ENCODE measurements at regions not wholly inside any gene's neighbourhood (a gene's known extent, or its start where the extent isn't known, plus 50 kb on each side); places are given as distances from the start of the nearest gene placed in this dataset.
"Not testable (repeated sequence)": the region's sequence is repeated elsewhere in the genome, so short reads cannot be mapped to it uniquely, and the experiment has no call there.

DNA sequence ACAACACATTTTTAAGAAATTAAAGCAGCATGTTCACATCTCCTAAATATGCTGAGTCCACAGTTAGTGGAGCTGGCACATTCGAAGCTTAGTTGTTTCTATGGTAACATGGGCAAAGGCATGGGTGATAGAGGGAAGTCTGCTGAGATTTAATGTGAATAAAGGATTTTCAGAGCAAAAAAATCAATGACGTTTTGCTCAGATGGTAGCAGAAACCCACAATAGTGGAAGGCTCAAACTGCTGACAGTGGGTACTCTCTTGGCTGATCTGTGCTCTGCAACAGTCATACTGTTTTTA, 795.1 kb upstream of the ARPP21 start:
- no peak for DNase-seq

DNA sequence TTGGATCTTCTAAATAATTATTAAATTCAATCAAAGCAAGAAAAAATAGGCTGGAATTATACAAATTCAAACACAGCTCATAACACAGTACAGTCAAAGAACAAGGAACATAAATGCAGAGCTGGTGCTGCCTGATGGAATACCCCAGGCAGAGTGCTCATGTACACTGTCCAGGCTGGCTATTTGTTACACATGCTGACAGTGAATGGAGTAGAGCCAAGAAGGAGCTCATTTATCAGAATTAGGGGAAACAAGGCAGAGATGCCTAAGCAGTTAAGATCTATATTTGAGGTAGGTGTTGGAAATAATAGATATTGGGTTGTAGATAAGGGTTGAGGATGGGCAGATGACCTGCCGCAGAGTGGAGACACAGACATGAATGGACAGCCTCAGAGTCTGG, 788.2 kb upstream of the ARPP21 start:
- no peak for DNase-seq

DNA sequence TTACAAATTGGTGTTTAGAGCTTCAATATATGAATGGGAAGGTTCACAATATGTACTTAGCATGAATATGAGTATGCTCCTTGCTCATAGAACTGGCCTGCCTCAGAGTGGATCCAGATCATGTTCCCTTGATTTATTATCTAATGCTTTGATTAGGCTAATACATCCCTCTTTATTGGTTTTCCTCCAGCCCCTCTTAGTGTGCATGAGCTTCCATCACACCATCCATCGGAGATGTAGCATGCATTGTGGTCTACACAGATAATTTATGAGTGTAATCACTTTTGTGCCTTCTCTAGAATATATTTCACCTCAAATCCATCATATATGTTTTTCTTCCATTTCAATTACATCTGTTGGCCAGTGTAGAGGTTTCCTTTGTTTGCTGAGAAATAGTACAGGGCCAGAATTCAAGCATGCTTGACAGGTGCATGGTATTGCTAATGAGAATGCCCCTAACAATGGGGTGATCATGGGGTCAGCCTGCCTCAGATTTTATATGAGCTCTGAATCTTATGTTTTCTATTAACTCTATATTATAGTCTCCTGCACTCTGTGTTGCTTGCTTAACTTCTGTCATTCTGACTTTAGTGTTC, 786.4 kb upstream of the ARPP21 start:
- DNase-seq = no peak

DNA sequence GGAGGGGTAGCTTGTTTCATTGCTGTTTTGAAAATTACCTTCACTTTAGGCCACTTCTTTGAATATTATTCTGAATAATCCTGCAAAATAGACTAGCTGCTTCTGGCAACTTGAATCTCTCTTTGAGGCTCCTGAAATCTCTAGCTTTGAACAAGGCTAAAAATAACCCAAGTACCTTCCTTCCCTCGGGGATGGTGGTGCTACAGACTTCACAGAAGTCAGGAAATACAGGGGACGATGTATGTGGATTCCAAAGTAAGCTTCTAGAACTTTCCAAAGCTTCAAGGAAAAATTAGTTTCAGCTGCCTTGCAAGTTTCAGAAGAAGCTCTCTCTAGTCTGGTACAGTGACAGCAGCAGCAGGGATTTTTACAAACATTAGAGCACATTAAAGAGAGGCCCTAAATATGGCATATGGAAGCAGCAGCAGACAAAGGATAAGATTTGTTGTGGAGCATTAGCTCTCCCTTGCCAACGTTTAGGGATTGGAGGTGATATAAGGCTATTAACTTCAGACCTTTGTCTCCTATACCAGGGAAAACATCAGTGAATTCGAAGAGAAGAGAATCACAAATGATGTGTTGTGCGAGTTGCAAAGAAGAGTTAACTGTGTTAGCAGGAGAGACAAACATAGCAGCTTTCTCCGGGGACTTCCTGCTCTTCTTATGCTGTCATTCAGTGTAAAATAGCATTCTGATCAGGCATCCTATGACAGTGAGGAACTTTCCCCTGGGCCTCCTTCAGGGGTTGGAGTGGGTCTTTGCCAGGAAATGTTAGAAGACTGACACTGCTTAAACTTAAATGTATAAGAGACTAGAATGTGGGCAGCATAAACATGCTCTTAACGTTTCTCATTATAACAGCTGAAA, 783.0 kb upstream of the ARPP21 start:
- DNase-seq = no peak

DNA sequence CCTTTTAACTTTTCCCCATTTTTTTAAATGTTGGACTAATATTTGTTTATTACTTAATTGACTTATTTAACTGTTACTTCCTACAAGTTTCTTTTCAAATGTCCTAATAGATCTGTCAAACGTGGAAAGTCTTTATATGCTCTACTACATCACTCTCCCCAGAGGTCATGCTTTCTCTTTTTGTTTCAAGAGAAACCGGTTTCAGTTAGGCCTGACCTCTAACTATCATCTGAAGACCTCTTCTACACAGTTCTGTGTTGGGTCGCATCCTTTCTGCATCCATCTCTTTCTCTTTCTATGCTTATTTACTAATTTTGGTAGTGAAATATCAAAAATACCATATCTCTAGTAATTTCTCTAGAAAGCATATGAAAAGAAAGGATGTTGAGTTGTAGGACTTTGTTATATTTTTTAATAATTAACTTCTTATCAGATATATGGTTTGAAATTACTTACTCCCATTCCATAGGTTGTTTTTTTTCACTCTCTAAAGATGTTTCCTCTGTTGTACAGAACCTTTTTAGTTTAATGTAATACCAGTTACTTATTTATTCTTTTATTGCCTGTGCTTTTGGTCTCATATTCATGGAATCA, 781.2 kb upstream of the ARPP21 start:
- no peak for DNase-seq

DNA sequence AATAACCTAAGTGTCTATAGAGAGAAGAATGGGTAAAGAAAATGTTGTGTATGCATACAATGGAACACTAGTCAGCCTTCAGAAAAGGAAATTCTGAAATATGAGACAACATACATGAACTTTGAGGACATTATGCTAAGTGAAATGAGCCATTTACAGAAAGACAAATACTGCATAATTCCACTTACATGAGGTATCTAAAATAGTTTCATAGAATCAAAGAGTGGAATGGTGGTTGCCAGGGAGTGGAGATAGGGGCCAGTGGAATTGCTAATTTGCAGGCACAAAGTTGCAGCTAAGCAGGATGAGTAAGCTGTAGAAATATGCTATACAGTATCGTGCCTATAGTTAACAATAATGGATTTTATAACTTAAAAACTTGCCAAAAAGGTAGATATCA, 779.6 kb upstream of the ARPP21 start:
- DNase-seq = no peak

DNA sequence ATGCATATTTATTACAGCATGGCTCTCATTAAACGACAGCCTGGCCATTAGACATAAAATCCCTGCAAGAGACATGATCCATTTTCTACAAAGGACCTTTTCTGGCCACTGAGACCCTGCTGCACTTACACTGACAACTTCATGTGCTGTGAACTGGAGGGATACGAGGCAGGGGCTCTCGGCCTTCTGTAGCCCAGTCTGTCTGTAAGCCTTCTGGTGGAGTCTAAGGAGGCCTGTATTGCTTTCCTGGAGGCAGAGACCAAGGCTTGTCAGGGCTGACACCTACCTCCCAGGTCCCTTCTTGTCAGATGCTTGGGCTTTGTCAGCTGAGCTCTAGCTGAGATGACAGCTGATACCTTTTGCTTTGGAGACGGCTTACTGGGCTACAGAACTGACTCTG, 776.9 kb upstream of the ARPP21 start:
- no peak for DNase-seq

DNA sequence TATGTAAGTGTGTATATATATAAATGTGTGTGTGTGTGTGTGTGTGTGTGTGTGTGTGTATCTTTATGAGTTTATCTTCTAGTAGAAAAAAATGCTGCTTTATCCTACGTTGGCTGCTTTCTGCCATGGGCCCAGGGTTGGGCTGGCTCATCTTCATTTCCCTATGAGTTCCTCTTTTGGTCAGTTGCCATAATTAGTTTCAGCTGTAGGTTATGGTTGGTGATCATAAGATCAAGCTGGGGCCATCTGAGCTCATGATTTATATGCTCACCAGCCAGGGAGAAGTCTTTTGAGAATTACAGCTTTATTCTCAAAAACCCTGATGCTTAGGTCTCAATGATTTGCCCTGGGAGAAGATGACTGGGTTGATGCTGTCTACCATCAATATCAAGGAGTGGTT, 775.8 kb upstream of the ARPP21 start:
- DNase-seq = no peak

DNA sequence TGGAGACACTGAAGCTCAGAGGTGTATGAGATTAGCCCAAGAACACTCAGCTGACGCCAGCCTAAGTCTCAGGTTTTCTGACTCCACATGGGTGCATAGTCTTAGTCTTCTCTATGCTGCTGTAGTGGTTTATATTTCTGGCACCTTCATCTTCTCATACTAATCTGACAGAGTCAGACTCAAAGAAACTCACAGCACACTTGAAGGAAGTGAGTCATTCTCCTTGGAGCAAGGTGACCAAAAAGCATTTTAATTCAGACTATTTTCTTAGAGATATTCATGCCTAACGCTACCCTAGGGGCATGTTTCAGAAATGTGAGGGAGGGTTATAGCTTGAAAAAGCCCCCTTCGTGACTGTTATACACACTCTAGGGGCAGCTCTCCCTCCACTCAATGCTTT, 775.3 kb upstream of the ARPP21 start:
- no peak for DNase-seq

DNA sequence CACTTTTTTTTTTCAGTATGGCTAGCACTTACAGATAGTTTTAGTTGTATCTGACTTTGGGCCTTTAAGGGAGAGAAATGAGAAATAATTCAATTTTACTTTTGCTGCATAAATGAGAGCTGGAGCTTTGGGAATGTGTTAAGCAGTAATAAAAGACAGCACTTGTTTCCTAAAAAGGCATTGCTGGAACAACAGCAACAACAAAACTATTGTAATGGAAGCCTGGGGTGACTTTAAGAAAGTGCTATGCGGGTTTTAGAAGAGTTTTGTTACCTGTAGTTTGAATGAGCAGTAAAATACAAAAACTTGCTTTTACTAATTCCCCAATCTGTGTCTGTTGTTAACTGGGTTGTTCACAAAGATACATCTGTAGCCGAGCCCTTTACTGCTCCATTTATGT, 774.0 kb upstream of the ARPP21 start:
- no peak for DNase-seq

DNA sequence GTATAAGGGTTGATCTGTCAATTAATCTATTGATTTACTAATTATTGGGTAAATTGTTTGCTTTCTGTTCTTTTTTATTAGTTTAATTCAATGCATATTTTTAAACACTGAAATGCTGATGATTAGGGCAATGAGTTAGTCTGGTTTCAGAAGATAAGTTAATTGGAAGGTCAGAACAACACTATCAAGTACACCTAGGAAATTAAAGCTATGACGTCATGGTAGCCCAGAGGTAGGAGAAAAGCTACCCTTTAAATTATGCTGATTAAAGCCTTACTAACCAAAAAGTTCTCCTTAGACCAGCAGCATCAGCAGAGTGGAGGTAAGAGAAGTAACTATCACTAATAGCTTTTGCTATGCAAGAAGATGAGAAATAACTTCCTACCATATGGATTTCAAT, 770.4 kb upstream of the ARPP21 start:
- no peak for DNase-seq

DNA sequence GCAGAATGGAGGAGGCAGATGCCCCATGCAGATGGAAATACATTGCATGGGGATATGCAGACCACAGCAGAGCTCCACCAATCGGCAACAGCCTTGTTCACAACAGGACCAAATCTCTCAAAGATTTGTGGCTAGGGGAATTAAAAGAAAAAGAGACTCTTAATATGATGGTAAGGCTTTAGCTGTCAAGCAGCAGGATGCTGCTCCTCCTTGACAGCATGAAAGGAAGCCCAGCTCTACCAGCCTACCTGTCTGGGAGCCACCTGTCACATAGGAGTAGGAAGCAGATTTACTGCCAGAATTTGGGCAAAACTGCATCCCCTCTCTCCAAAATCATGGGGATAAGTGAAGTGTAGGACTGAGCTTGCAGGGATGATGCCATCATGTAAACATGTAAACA, 769.6 kb upstream of the ARPP21 start:
- no peak for DNase-seq

DNA sequence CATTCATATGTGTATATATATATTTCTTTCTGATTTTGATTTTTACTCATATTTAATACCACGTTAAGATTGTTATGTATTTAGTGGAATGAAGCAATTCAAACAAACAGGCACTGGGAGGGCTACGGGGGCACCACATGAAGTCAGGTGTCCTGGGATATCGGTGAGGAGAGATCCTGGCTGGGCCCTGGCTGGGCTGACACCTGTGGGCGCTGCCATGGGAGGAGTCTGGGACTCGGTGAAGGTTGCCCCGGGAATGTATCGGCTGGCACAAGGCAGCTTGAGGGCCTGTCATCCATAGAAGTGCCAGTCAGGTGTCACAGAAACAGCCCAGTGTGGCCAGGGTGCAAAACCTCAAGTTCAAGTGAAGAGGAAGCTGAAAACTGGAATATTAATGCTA, 766.9 kb upstream of the ARPP21 start:
- DNase-seq = no peak

DNA sequence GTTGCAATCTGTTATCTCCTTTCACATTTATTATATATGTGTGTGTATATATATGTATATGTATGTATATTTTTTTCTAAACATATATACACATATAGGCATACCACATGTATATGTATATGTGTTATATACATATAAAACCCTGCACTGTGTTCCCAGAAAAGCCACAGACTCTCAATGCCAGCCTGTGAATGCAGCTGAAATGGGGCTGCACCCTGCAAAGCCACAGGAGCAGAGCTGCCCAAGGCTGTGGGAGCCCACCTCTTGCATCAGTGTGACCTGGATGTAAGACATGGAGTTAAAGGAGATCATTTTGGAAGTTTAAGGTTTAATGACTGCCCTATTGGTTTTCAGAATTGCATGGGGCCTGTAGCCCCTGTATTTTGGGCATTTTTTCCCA, 762.3 kb upstream of the ARPP21 start:
- no peak for DNase-seq

DNA sequence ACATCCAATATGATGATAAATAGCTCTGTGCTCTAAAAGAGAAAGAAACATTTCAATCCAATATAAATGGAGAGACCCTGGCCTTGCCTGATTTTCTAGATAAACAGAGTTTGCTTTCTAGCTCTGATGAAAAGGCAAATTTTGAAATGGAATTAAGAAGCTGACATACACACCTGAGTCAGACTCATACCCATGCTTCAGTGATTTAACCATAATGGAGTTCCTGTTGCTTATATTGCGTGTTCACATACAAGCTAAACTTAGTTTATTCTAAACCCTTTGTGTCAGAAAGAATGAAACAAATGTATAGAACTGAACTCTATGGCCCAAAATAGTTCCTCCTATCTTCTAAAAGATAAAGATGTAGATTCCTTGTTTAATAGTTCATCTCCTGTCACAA, 760.8 kb upstream of the ARPP21 start:
- DNase-seq = no peak

DNA sequence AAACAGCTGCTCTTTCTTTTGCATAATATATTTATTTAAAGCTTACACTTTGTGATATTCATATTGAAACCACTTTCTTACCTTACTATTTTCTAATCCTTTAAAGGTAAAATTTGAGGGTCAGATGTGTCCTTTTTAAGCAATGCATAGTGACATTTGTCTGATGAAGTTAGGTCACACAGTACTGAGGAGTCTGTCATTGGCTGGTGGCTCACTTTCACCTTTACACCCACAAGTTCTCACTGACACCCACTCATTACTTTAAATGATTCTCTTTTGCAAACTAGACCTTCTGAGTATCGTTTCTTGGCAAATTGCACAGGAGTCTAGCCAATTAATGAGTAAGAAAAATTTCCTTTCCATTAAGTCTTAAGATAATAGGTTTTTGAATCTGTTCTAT, 758.3 kb upstream of the ARPP21 start:
- DNase-seq = no peak

DNA sequence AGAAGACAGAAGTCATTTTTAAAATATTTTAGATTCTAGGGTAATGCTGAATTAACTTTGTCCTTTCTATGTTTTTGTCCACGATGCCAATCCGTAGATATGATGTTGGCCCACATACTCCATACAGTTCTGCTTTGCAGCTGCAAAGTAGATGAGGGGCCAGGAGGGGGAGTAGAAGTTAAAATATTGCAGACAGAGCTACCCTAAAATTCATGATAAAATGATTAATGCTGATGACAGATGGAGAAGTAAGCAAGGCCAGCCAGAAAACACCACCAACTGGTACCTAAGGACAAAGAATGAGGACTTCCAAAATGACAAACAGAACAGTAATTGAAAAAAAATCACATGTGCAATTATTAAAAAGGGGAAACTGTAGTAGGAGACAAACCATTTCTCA, 756.6 kb upstream of the ARPP21 start:
- DNase-seq = no peak

DNA sequence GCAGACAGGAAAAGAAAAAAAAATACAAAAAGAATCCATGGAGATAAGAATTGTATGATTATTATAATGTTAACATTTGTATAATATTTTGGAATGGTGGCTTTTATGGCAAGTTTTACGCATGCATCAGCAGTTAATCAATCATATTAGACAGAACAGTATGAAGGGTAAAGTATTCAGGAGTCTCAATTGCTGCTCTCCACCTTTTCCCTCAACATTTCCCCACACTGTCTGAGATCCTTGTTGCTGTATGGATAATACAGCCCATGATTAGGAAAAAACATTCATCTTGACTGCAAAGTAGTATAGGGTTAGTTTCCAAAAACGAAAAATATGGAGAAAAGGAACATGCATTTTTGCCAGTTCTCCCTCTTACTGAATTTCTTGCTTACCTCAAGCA, 755.3 kb upstream of the ARPP21 start:
- DNase-seq = no peak

DNA sequence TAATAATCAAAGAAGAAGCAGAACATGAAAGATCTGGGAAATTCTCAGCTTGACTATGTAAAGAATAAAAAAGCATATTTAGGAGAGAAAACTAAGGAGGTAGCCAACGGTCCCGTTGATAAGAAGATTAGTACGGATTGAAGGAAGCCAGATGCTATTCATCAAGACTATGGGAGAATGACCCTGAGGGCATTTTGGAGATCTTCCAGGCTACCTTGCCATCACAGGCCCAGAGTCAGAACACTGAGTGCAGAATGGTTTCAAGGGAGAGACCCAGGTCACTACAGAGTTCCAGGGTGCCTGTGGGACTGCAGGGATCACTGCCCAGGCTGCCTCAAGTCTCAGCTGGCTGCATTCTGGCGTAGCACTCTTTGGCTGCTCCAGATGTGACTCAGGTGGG, 752.9 kb upstream of the ARPP21 start:
- no peak for DNase-seq

DNA sequence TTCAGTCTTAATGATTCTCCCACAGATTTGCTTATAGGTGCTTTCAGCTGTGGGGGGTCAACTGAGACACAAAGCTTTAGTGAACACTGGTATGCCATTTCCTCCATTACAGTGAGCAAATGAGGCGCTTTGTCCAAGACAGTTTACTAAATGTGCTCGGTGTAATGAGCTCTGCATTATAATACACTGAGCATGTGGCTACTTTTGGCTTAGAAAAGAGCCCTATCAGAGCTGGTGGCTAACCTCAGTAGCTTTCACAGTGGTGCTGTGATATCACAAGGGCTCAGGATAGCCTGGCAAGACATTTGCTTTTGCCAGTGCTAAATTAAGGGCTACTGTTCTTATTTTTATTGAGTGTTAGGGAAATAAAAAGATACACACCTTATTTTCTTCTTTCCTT, 749.7 kb upstream of the ARPP21 start:
- DNase-seq = no peak

DNA sequence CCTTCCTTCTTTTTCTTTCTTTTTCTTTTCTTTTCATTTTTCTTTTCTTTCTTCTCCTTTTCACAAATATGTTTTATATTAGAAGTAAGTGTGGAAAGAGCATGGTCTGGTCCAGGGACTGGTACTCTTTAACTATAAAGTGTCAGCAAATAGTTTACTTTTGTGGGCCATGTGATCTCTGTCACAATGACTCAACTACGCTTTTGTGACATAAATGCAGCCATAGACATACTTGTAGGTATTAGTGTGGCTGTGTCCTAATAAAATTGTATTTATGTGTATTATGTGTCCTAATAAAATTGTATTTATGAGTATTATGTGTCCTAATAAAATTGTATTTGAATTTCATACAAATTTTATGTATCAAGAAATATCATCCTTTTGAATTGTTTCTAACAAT, 749.1 kb upstream of the ARPP21 start:
- DNase-seq = no peak

DNA sequence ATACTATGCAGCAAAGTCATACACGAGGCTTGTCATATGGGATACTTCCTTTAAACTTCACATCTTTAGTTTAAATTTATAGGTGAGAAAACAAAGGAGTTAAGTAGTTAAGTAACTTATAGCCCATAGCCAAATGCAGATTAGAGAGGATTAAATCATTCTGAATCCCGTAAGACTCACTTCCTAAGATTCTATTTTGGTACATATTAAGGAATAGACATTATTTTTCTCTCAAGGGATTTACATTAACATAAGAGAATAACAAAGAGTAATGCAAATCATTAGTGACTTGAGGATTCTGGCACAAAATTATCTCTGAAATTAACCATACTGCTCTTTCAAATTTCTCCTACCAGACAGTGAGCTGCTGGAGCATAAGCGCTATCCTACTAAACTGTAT, 747.4 kb upstream of the ARPP21 start:
- DNase-seq = no peak

DNA sequence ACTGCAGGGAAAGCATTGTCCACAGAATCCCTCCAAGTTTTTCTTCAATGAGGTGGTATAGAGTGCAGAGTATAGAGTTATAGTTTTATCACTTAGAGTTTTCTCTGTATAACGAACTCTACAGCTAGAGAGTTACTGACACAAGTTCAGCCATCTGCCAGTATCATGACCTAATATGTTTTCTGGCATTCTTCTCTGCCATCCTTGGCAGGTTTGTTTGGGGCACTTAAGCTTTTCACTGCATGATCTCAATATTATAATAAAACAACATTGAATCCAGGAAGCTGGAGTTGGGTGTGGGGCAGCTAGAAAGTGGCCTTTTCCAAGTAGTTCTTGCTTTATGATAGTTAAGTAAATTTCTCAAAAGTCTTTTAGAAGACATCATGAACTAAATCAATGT, 743.5 kb upstream of the ARPP21 start:
- no peak for DNase-seq

DNA sequence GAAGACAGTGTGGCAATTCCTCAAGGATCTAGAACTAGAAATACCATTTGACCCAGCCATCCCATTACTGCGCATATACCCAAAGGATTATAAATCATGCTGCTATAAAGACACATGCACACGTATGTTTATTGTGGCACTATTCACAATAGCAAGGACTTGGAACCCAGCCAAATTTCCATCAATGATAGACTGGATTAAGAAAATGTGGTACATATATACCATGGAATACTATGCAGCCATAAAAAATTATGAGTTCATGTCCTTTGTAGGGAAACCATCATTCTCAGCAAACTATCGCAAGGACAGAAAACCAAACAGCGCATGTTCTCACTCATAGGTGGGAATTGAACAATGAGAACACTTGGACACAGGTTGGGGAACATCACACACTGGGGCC, 729.6 kb upstream of the ARPP21 start:
- not testable (repeated sequence) for DNase-seq

DNA sequence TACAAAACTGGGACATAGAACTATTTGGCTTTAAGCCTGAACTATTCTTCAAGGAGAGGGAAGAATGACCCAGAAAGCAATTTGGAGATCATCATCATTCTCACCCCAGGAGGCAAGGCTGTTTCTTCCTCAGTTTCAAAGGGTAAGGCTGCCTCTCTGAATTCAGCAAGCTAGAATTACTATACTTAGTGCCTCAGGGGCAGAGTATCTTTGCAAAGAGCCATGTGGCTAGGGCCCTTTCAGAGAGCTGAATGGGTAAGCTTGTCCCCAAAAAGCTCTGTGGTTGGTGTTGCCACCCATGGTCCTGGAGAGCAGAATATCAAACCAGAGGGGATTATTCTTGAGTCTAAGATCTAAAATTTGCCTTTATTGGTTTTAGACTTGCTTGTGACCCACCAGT, 720.3 kb upstream of the ARPP21 start:
- DNase-seq = no peak
